Parathyroid adenoma (tissue), 2 donors: ENCODE measurements at regions not wholly inside any gene's neighbourhood (a gene's known extent, or its start where the extent isn't known, plus 50 kb on each side); places are given as distances from the start of the nearest gene placed in this dataset.

Experiments
- H2AFZ ChIP-seq: fragments of 300-600 bp; sonication (generic); one replicate; pipeline ENCODE4 v1.7.0; 2017; ENCODE audit warnings: antibody characterized with exemption, mild to moderate bottlenecking
- H3K27ac ChIP-seq: fragments of 300-600 bp; sonication (generic); one replicate; pipeline ENCODE4 v1.7.0; 2017
- H3K27me3 ChIP-seq: fragments of 300-600 bp; sonication (generic); one replicate; pipeline ENCODE4 v1.7.0; 2017; ENCODE audit warnings: low read length; ENCODE audit not compliant: control insufficient read depth, insufficient read depth
- H3K36me3 ChIP-seq: fragments of 300-600 bp; sonication (generic); one replicate; pipeline ENCODE4 v1.7.0; 2017; ENCODE audit warnings: low read length; ENCODE audit not compliant: control insufficient read depth, insufficient read depth
- H3K4me1 ChIP-seq: fragments of 300-600 bp; sonication (generic); one replicate; pipeline ENCODE4 v1.7.0; 2017; ENCODE audit warnings: control low read depth
- H3K4me2 ChIP-seq: fragments of 300-600 bp; sonication (generic); one replicate; pipeline ENCODE4 v1.7.0; 2017; ENCODE audit warnings: low read length
- H3K4me3 ChIP-seq: fragments of 300-600 bp; sonication (generic); one replicate; pipeline ENCODE4 v1.7.0; 2017; ENCODE audit warnings: low read depth, low read length
- H3K79me2 ChIP-seq: fragments of 300-600 bp; sonication (generic); one replicate; pipeline ENCODE4 v1.7.0; 2017; ENCODE audit warnings: control low read depth
- H3K9ac ChIP-seq: fragments of 300-600 bp; sonication (generic); one replicate; pipeline ENCODE4 v1.7.0; 2017; ENCODE audit warnings: mild to moderate bottlenecking
- H3K9me3 ChIP-seq: fragments of 300-600 bp; sonication (generic); one replicate; pipeline ENCODE4 v1.7.0; 2017; ENCODE audit warnings: low read length; ENCODE audit not compliant: control insufficient read depth
- CTCF ChIP-seq: fragments of 300-600 bp; sonication (generic); IDR thresholded peaks from one replicate; pipeline ENCODE4 v1.7.0; 2017; ENCODE audit warnings: antibody characterized with exemption, mild to moderate bottlenecking
- donor health status: primary hyperparathyroidism.

DNA sequence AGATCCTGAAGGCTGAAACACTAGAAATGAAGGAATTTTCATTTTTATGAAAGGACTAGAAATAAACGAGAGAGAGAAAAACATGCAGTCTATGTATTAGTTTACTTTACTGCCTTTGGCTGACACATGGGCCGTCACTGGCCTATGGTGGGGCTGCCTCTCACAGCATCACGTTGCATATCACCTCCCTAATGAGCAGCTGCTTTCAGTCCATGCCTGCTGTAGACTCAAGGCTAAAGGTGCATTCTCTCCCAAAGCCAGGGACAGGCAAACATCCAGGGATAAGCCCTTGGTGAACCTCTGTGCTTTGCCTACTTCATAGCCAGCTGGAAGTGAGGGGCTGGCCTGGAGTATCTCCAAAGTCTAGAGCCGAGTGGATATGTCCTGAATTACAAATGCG, 359.4 kb downstream of the GPAM start:
- no peak for TF ChIP-seq CTCF
- no peak overlapping the region for H2AFZ ChIP-seq
- no peaks in the 10 kb centered on the region for H3K36me3 ChIP-seq
- no peak overlapping the region for H3K4me2 ChIP-seq
- no peaks in the 10 kb centered on the region for H3K4me1 ChIP-seq
- no peaks in the 10 kb centered on the region for H3K9me3 ChIP-seq
- H3K4me3 ChIP-seq = no peak overlapping the region
- no peak overlapping the region for H3K9ac ChIP-seq
- no peak overlapping the region for H3K27ac ChIP-seq
- no peaks in the 10 kb centered on the region for H3K79me2 ChIP-seq
- H3K27me3 ChIP-seq = no peaks in the 10 kb centered on the region

GRCh38 chr10:111830359-111830758, 353.2 kb downstream of the GPAM start:
- Histone ChIP-seq H3K79me2 (no peaks in the 10 kb centered on the region), H2AFZ (no peak overlapping the region), H3K27me3 (no peaks in the 10 kb centered on the region), H3K27ac (no peak overlapping the region), H3K4me3 (no peak overlapping the region), H3K9ac (no peak overlapping the region), H3K4me2 (no peak overlapping the region), H3K9me3 (no peaks in the 10 kb centered on the region), H3K36me3 (no peaks in the 10 kb centered on the region), H3K4me1 (no peaks in the 10 kb centered on the region)
- TF ChIP-seq CTCF = no peak

- Histone ChIP-seq H3K9me3 (no peaks in the 10 kb centered on the region), H3K79me2 (no peaks in the 10 kb centered on the region), H3K9ac (no peak overlapping the region), H3K4me1 (no peaks in the 10 kb centered on the region), H3K27me3 (no peaks in the 10 kb centered on the region), H3K4me2 (no peak overlapping the region), H3K4me3 (no peak overlapping the region), H3K27ac (no peak overlapping the region), H2AFZ (no peak overlapping the region), H3K36me3 (no peaks in the 10 kb centered on the region)
- TF ChIP-seq CTCF = no peak
These were observed 352.5 kb downstream of the GPAM start for GRCh38 chr10:111831058-111831457.

GRCh38 chr10:111833251-111833650, 350.3 kb downstream of the GPAM start:
- H3K79me2 ChIP-seq = no peaks in the 10 kb centered on the region
- no peak for TF ChIP-seq CTCF
- H3K4me1 ChIP-seq = no peaks in the 10 kb centered on the region
- H3K36me3 ChIP-seq = no peaks in the 10 kb centered on the region
- H2AFZ ChIP-seq = no peak overlapping the region
- H3K9me3 ChIP-seq = no peaks in the 10 kb centered on the region
- no peak overlapping the region for H3K4me2 ChIP-seq
- no peak overlapping the region for H3K27ac ChIP-seq
- no peaks in the 10 kb centered on the region for H3K27me3 ChIP-seq
- H3K4me3 ChIP-seq = no peak overlapping the region
- no peak overlapping the region for H3K9ac ChIP-seq

DNA sequence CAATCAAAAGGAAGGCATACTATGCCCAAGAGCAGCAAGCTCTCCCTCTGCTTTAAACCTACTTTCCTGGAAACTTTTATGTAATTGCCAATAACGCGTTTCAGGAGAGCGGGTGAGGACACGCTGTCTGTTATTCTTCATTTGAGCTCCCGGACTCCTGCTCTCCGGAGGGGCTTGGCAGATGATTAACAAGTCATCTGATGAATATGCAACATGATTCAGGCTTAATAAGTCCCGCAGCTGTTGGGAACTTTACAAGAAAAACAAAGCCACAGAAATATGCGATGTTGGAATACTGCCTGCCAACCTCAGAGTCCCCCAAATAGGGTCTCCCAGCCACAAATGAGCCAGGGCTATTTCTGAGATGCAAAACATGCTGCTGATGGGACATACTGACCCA, 348.0 kb downstream of the GPAM start:
- Histone ChIP-seq H3K4me2 (no peak overlapping the region), H3K27me3 (no peaks in the 10 kb centered on the region), H3K4me3 (no peak overlapping the region), H3K9ac (no peak overlapping the region), H3K36me3 (no peaks in the 10 kb centered on the region), H3K79me2 (no peaks in the 10 kb centered on the region), H3K4me1 (no peaks in the 10 kb centered on the region), H3K9me3 (no peaks in the 10 kb centered on the region), H3K27ac (no peak overlapping the region), H2AFZ (no peak overlapping the region)
- no peak for TF ChIP-seq CTCF
